ENCODE measurements at regions not wholly inside any gene's neighbourhood (a gene's known extent, or its start where the extent isn't known, plus 50 kb on each side); places are given as distances from the start of the nearest gene placed in this dataset.

GRCh38 chr18:6624271-6624660 is 105.2 kb upstream of the ARHGAP28 start:
- DNase-seq (ENCODE audit: insufficient read length, low spot score): no peak

GRCh38 chr18:6624661-6625311 is 104.7 kb upstream of the ARHGAP28 start:
- no peak for TF ChIP-seq POLR2A (IDR thresholded peaks at IDR 0.05; ENCODE audit: low read depth, low read length)
- DNase-seq (ENCODE audit: insufficient read length, low spot score) (no peak), FAIRE-seq (no peak)

More at GRCh38 chr18:6624271-6624660, 105.2 kb upstream of the ARHGAP28 start:
- no peak for FAIRE-seq
- no peak for TF ChIP-seq POLR2A (IDR thresholded peaks at IDR 0.05; ENCODE audit: low read depth, low read length)

GRCh38 chr18:6625481-6625880 is 104.0 kb upstream of the ARHGAP28 start:
- no peak for DNase-seq (ENCODE audit: insufficient read length, low spot score)
- no peak for TF ChIP-seq POLR2A (IDR thresholded peaks at IDR 0.05; ENCODE audit: low read depth, low read length)
- FAIRE-seq: no peak

- DNase-seq (ENCODE audit: insufficient read length, low spot score) (no peak), FAIRE-seq (no peak)
- TF ChIP-seq POLR2A (IDR thresholded peaks at IDR 0.05; ENCODE audit: low read depth, low read length): no peak
Measured at GRCh38 chr18:6626457-6626856, 103.1 kb upstream of the ARHGAP28 start.

- FAIRE-seq (no peak), DNase-seq (ENCODE audit: insufficient read length, low spot score) (no peak)
- no peak for TF ChIP-seq POLR2A (IDR thresholded peaks at IDR 0.05; ENCODE audit: low read depth, low read length)
Measured at GRCh38 chr18:6627645-6628044, 101.9 kb upstream of the ARHGAP28 start.

GRCh38 chr18:6628187-6628586 is 101.3 kb upstream of the ARHGAP28 start:
- no peak for TF ChIP-seq POLR2A (IDR thresholded peaks at IDR 0.05; ENCODE audit: low read depth, low read length)
- DNase-seq (ENCODE audit: insufficient read length, low spot score) (no peak), FAIRE-seq (no peak)

GRCh38 chr18:6629635-6630140 is 99.8 kb upstream of the ARHGAP28 start:
- no peak for TF ChIP-seq POLR2A (IDR thresholded peaks at IDR 0.05; ENCODE audit: low read depth, low read length)
- FAIRE-seq: peak; percentile 72
- no peak for DNase-seq (ENCODE audit: insufficient read length, low spot score)

GRCh38 chr18:6633310-6633709 is 96.2 kb upstream of the ARHGAP28 start:
- FAIRE-seq: no peak

GRCh38 chr18:6636091-6636490 is 93.4 kb upstream of the ARHGAP28 start:
- FAIRE-seq: no peak
- no peak for TF ChIP-seq POLR2A (IDR thresholded peaks at IDR 0.05; ENCODE audit: low read depth, low read length)
- no peak for DNase-seq (ENCODE audit: insufficient read length, low spot score)

More at GRCh38 chr18:6633310-6633709, 96.2 kb upstream of the ARHGAP28 start:
- no peak for DNase-seq (ENCODE audit: insufficient read length, low spot score)
- no peak for TF ChIP-seq POLR2A (IDR thresholded peaks at IDR 0.05; ENCODE audit: low read depth, low read length)

- FAIRE-seq (no peak), DNase-seq (ENCODE audit: insufficient read length, low spot score) (no peak)
- no peak for TF ChIP-seq POLR2A (IDR thresholded peaks at IDR 0.05; ENCODE audit: low read depth, low read length)
Measured at GRCh38 chr18:6638447-6638846, 91.1 kb upstream of the ARHGAP28 start.

- FAIRE-seq (no peak), DNase-seq (ENCODE audit: insufficient read length, low spot score) (no peak)
- no peak for TF ChIP-seq POLR2A (IDR thresholded peaks at IDR 0.05; ENCODE audit: low read depth, low read length)
Measured at GRCh38 chr18:6639305-6639704, 90.2 kb upstream of the ARHGAP28 start.

GRCh38 chr18:6644836-6645627 is 84.5 kb upstream of the ARHGAP28 start:
- FAIRE-seq (no peak), DNase-seq (ENCODE audit: insufficient read length, low spot score) (no peak)

GRCh38 chr18:6646801-6647200 is 82.7 kb upstream of the ARHGAP28 start:
- TF ChIP-seq POLR2A (IDR thresholded peaks at IDR 0.05; ENCODE audit: low read depth, low read length): no peak
- FAIRE-seq (no peak), DNase-seq (ENCODE audit: insufficient read length, low spot score) (no peak)

More at GRCh38 chr18:6644836-6645627, 84.5 kb upstream of the ARHGAP28 start:
- no peak for TF ChIP-seq POLR2A (IDR thresholded peaks at IDR 0.05; ENCODE audit: low read depth, low read length)

- no peak for DNase-seq (ENCODE audit: insufficient read length, low spot score)
- no peak for TF ChIP-seq POLR2A (IDR thresholded peaks at IDR 0.05; ENCODE audit: low read depth, low read length)
- no peak for FAIRE-seq
Measured at GRCh38 chr18:6648581-6648980, 80.9 kb upstream of the ARHGAP28 start.
